ENCODE measurements at regions not wholly inside any gene's neighbourhood (a gene's known extent, or its start where the extent isn't known, plus 50 kb on each side); places are given as distances from the start of the nearest gene placed in this dataset.

GRCh38 chr6:6842291-6842690 is 253.8 kb downstream of the LY86 start:
- TF ChIP-seq CTCF (IDR thresholded peaks at IDR 0.05; ENCODE audit: insufficient read depth, low read depth, low read length), result no peak

GRCh38 chr6:6843057-6843627 is 254.6 kb downstream of the LY86 start:
- no peak overlapping the region for H3K4me3 ChIP-seq (ENCODE audit: low read depth, low read length)
- TF ChIP-seq CTCF (IDR thresholded peaks at IDR 0.05; ENCODE audit: insufficient read depth, low read depth, low read length), result no peak
- DNase-seq (ENCODE audit: low read depth), result peak; percentile 72

More at GRCh38 chr6:6842291-6842690, 253.8 kb downstream of the LY86 start:
- H3K4me3 ChIP-seq (ENCODE audit: low read depth, low read length), result no peak overlapping the region
- DNase-seq (ENCODE audit: low read depth), result no peak

- no peak for TF ChIP-seq CTCF (IDR thresholded peaks at IDR 0.05; ENCODE audit: insufficient read depth, low read depth, low read length)
- H3K4me3 ChIP-seq (ENCODE audit: low read depth, low read length), result no peak overlapping the region
- no peak for DNase-seq (ENCODE audit: low read depth)
Measured at GRCh38 chr6:6843777-6844176, 255.3 kb downstream of the LY86 start.

GRCh38 chr6:6844530-6844929 is 256.0 kb downstream of the LY86 start:
- no peak overlapping the region for H3K4me3 ChIP-seq (ENCODE audit: low read depth, low read length)
- no peak for DNase-seq (ENCODE audit: low read depth)
- TF ChIP-seq CTCF (IDR thresholded peaks at IDR 0.05; ENCODE audit: insufficient read depth, low read depth, low read length), result no peak

GRCh38 chr6:6845603-6846002 is 257.1 kb downstream of the LY86 start:
- no peak for DNase-seq (ENCODE audit: low read depth)
- TF ChIP-seq CTCF (IDR thresholded peaks at IDR 0.05; ENCODE audit: insufficient read depth, low read depth, low read length), result no peak
- H3K4me3 ChIP-seq (ENCODE audit: low read depth, low read length), result no peak overlapping the region

GRCh38 chr6:6847591-6847990 is 259.1 kb downstream of the LY86 start:
- no peak for DNase-seq (ENCODE audit: low read depth)
- no peak for TF ChIP-seq CTCF (IDR thresholded peaks at IDR 0.05; ENCODE audit: insufficient read depth, low read depth, low read length)

More at GRCh38 chr6:6847591-6847990, 259.1 kb downstream of the LY86 start:
- H3K4me3 ChIP-seq (ENCODE audit: low read depth, low read length), result no peak overlapping the region

All from fibroblast of villous mesenchyme (primary cell).